Calu3 (cell line): ENCODE measurements at regions not wholly inside any gene's neighbourhood (a gene's known extent, or its start where the extent isn't known, plus 50 kb on each side); places are given as distances from the start of the nearest gene placed in this dataset.

Experiments
- BruUV-seq: library from RNA; stranded (reverse); fragments of 400-500 nt; replicated peaks from 2 replicates; lab custom pipeline; 2021; lab: Mats Ljungman, UMichigan
- CTCF ChIA-PET: fragments of 300-600 bp; sonication (Branson Sonifier 250); formaldehyde crosslinking; loops from one replicate; lab custom pipeline; 2022; ENCODE audit warnings: antibody characterized with exemption; lab: Charles Lee
- DNase-seq: peaks from one replicate; pipeline ENCODE4 v3.0.0; 2022
- H3K27ac Mint-ChIP-seq: one replicate; pipeline ENCODE4 v1.8.0; 2022; ENCODE audit warnings: mixed read lengths; ENCODE audit not compliant: unreplicated experiment
- H3K27me3 Mint-ChIP-seq: one replicate; pipeline ENCODE4 v1.8.0; 2022; ENCODE audit warnings: mixed read lengths; ENCODE audit not compliant: unreplicated experiment
- H3K36me3 Mint-ChIP-seq: one replicate; pipeline ENCODE4 v1.8.0; 2022; ENCODE audit warnings: mild to moderate bottlenecking, moderate library complexity, mixed read lengths; ENCODE audit not compliant: insufficient read depth, unreplicated experiment
- H3K4me1 Mint-ChIP-seq: one replicate; pipeline ENCODE4 v1.8.0; 2022; ENCODE audit warnings: mild to moderate bottlenecking, low read depth, mixed read lengths; ENCODE audit not compliant: unreplicated experiment
- H3K4me3 Mint-ChIP-seq: one replicate; pipeline ENCODE4 v1.8.0; 2022; ENCODE audit warnings: mild to moderate bottlenecking, low read depth, moderate library complexity, mixed read lengths; ENCODE audit not compliant: unreplicated experiment
- H3K9me3 Mint-ChIP-seq: one replicate; pipeline ENCODE4 v1.8.0; 2022; ENCODE audit warnings: low read depth, mixed read lengths; ENCODE audit not compliant: unreplicated experiment
- intact Hi-C: fragments of 100-400 bp; cut with micrococcal nuclease; formaldehyde crosslinking; loops from one replicate; pipeline ENCODE4 v1.10.0; 2022; ENCODE audit not compliant: unreplicated experiment
- TF ChIP-seq, protein P1 (sequence below): fragments of 200-600 bp; IDR thresholded peaks from one replicate; pipeline ENCODE4 v1.8.0; 2022; ENCODE audit warnings: antibody characterized with exemption; ENCODE audit not compliant: unreplicated experiment

DNA sequence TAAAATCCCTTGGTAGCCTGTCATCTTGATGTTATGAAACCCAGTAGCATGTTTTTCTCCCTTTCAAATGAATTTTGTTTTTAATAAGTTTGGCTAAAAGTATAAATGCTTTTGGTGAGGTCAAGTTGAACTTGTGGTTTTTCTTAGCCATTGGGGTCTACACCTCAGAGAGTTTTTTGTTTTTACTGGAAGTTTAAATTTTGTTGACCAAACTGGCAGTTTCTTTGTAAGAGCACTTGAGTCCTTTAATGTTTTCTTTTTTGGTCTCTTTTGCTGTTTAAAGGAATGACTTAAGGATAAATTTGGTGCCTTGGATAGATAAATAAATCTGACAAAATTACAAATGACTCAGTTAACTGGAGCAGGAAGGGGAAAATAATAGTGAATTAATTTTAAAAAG is 577.3 kb downstream of the SATB2 start:
- Mint-ChIP-seq H3K27me3 (no peaks in the 10 kb centered on the region), H3K4me3 (no peak overlapping the region), H3K27ac (no peak overlapping the region), H3K4me1 (no peaks in the 10 kb centered on the region), H3K9me3 (no peaks in the 10 kb centered on the region), H3K36me3 (no peaks in the 10 kb centered on the region)
- intact Hi-C loops = no loop called here
- CTCF ChIA-PET = no interaction called here
- DNase-seq = no peak
- TF ChIP-seq, protein P1, sequence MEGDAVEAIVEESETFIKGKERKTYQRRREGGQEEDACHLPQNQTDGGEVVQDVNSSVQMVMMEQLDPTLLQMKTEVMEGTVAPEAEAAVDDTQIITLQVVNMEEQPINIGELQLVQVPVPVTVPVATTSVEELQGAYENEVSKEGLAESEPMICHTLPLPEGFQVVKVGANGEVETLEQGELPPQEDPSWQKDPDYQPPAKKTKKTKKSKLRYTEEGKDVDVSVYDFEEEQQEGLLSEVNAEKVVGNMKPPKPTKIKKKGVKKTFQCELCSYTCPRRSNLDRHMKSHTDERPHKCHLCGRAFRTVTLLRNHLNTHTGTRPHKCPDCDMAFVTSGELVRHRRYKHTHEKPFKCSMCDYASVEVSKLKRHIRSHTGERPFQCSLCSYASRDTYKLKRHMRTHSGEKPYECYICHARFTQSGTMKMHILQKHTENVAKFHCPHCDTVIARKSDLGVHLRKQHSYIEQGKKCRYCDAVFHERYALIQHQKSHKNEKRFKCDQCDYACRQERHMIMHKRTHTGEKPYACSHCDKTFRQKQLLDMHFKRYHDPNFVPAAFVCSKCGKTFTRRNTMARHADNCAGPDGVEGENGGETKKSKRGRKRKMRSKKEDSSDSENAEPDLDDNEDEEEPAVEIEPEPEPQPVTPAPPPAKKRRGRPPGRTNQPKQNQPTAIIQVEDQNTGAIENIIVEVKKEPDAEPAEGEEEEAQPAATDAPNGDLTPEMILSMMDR = no peak
- BruUV-seq = no TSS peak

DNA sequence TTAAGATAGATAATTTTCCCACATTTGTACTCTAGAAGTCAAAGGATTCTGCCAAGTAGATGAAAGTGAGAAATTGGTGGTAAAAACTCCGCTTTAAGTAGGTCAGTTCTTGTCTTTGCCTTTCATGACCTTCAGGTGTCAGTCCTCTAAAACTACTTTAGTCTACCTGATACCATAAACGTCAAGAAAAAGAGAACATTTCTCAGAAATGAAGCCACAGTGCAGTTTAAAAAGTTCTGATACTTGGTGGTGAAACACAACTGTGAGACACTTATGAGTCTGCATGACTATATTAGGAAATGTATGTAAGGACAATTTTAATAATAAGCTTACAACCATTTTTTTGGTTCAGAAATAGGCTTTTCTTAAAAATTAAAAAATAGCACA is 583.3 kb downstream of the SATB2 start:
- no TSS peak for BruUV-seq
- intact Hi-C loops = no loop called here
- Mint-ChIP-seq H3K4me1 (no peaks in the 10 kb centered on the region), H3K4me3 (no peak overlapping the region), H3K27ac (no peak overlapping the region), H3K9me3 (peaks cover 4% of the 10 kb centered on the region), H3K36me3 (no peaks in the 10 kb centered on the region), H3K27me3 (no peaks in the 10 kb centered on the region)
- CTCF ChIA-PET = interaction anchor here (0.6 kb wide), 1 partner anchor 397 kb away, joined by 4 read pairs; no protein-coding TSS in a partner anchor
- TF ChIP-seq, protein P1 = no peak
- DNase-seq = no peak

DNA sequence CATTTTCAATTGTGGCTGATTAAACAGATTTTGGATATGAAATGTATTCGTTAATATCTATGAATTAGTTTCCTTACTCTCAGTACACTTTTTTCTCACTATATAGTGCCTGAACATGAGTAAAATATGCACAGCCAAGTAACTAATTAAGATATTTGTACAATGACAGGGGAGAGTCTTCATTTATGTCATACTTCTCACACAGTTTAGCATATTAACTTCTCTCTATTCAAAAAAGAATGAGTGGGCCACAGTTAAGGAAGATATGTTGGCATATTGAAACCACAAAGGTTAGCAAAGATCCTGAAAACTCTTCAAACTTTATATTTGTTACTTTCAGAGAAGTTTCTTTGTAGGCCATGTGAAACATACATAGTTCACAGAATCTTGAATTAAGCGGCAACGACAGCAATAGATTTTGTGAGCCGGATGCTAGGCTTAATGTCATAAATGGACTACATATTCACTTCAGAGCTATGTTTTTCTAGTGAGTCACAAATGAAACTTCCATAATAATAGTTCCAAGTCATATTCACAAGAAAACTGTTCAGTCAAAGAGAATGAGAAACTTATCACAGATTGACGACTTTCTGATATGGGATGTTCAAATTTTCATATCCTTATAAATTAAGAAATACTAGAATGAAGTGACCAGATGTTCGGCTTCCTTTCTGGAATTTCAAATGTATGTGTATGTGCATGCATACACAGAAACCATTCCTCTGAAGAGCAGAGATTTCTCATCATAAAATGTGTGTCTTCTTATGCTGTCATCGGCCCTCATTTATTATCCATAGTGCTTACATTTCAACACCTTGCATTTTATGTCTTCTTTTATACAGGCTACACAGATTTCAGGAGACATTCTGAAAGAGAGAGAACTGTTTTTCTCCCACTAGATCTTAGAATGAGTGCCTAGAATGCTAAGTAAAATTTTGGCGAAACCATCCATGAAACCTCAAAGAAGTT is 584.0 kb downstream of the SATB2 start:
- H3K4me1 Mint-ChIP-seq = no peaks in the 10 kb centered on the region
- H3K4me3 Mint-ChIP-seq = no peak overlapping the region
- peaks cover 4% of the 10 kb centered on the region for H3K9me3 Mint-ChIP-seq
- no peak for DNase-seq
- no TSS peak for BruUV-seq
- CTCF ChIA-PET = interaction anchor here (0.6 kb wide), 1 partner anchor 398 kb away, joined by 4 read pairs; no protein-coding TSS in a partner anchor
- no peaks in the 10 kb centered on the region for H3K36me3 Mint-ChIP-seq
- no peak overlapping the region for H3K27ac Mint-ChIP-seq
- TF ChIP-seq, protein P1 = no peak
- H3K27me3 Mint-ChIP-seq = no peaks in the 10 kb centered on the region
- intact Hi-C loops = no loop called here

DNA sequence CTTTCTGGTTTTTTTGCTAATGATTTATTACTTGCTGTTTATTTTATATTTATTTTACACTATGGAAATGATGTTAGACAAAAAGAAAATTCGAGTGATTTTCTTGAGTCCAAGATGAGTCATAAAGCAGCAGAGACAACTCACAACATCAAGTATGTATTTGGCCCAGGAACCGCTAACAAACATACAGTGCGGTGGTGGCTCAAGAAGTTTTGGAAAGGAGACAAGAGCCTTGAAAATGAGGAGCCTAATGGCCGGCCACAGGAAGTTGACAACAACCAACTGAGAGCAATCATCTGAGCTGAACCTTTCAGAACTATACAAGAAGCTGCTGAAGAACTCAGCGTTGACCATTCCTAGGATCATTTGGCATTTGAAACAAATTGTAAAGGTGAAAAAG is 594.1 kb downstream of the SATB2 start:
- H3K4me3 Mint-ChIP-seq = no peak overlapping the region
- intact Hi-C loops = no loop called here
- no peaks in the 10 kb centered on the region for H3K36me3 Mint-ChIP-seq
- no peaks in the 10 kb centered on the region for H3K4me1 Mint-ChIP-seq
- H3K9me3 Mint-ChIP-seq = peaks cover 9% of the 10 kb centered on the region
- CTCF ChIA-PET = no interaction called here
- no peak overlapping the region for H3K27ac Mint-ChIP-seq
- no peaks in the 10 kb centered on the region for H3K27me3 Mint-ChIP-seq
- DNase-seq = no peak
- no TSS peak for BruUV-seq
- TF ChIP-seq, protein P1 = no peak
